B cell (primary cell): ENCODE measurements at regions not wholly inside any gene's neighbourhood (a gene's known extent, or its start where the extent isn't known, plus 50 kb on each side); places are given as distances from the start of the nearest gene placed in this dataset.

Source experiments
- ATAC-seq: fragments of 200-7000 bp; cut with Tn5 transposase; one replicate; pipeline ENCODE4 v1.10.0; 2021; ENCODE audit warnings: low read depth, mild to moderate bottlenecking, moderate number of reproducible peaks, moderate library complexity
- CTCF ChIA-PET: fragments of 350-600 bp; sonication (Branson Sonifier 250); formaldehyde crosslinking; loops from one replicate; lab custom pipeline; 2021; ENCODE audit warnings: antibody characterized with exemption, inconsistent platforms; lab: Charles Lee
- POLR2A ChIA-PET: fragments of 350-600 bp; sonication (Branson Sonifier 250); formaldehyde crosslinking; loops from one replicate; lab custom pipeline; 2021; ENCODE audit warnings: antibody characterized with exemption; lab: Charles Lee
- DNase-seq: peaks from one replicate; pipeline ENCODE4 v3.0.0; 2013
- H2AFZ ChIP-seq: 2 replicates; pipeline ENCODE4 v1.6.1; 2012; ENCODE audit warnings: mild to moderate bottlenecking, low read depth, low read length; ENCODE audit not compliant: insufficient read depth, poor library complexity, severe bottlenecking
- H3K27ac ChIP-seq, 2 donors: 1 replicate in 1 of 2; 2 replicates in 1 of 2; pipeline ENCODE4 v1.5.1; 2012 to 2013; ENCODE audit warnings: low read length in 2 of 2, mild to moderate bottlenecking in 2 of 2, moderate library complexity in 1 of 2
- H3K27me3 ChIP-seq, 4 experiments: fragments of 200-600 bp in 1 of 4; sonication (generic) in 1 of 4; replicated peaks in 1 of 4; 1 replicate in 2 of 4; 2 replicates in 2 of 4; pipeline versions ENCODE4 v1.6.1 to v1.7.0; 2013 to 2016; ENCODE audit warnings: low read length in 3 of 4, mild to moderate bottlenecking in 2 of 4, mixed read lengths in 1 of 4, moderate library complexity in 1 of 4; ENCODE audit not compliant: insufficient read depth in 4 of 4, control insufficient read depth in 3 of 4; ENCODE audit errors: control extremely low read depth in 1 of 4
- H3K36me3 ChIP-seq, 2 experiments: replicated peaks in 1 of 2; 1 replicate in 1 of 2; 2 replicates in 1 of 2; pipeline versions ENCODE4 v1.6.1 to v1.7.1; 2013; ENCODE audit warnings: low read length in 1 of 2; ENCODE audit not compliant: insufficient read depth in 2 of 2, control insufficient read depth in 1 of 2; ENCODE audit errors: control extremely low read depth in 1 of 2, extremely low read depth in 1 of 2
- H3K4me1 ChIP-seq, 2 donors: fragments of 200-600 bp in 1 of 2; sonication (generic) in 1 of 2; 1 replicate in 1 of 2; 2 replicates in 1 of 2; pipeline versions ENCODE4 v1.5.1 to v1.6.1; 2013 to 2017; ENCODE audit warnings: low read length in 2 of 2; ENCODE audit not compliant: control insufficient read depth in 2 of 2, insufficient read depth in 2 of 2
- H3K4me2 ChIP-seq: replicated peaks from 2 replicates; pipeline ENCODE3; 2012; ENCODE audit warnings: mild to moderate bottlenecking, low read depth, low read length; ENCODE audit not compliant: poor library complexity, severe bottlenecking
- H3K4me3 ChIP-seq, 5 experiments: fragments of 200-600 bp in 1 of 5; sonication (generic) in 1 of 5; 1 replicate in 3 of 5; 2 replicates in 2 of 5; pipeline versions ENCODE4 v1.5.1 to v1.7.0; 2011 to 2016; ENCODE audit warnings: low read length in 4 of 5, mild to moderate bottlenecking in 4 of 5, low read depth in 2 of 5, control low read depth in 1 of 5, moderate library complexity in 1 of 5; ENCODE audit not compliant: insufficient read depth in 1 of 5; ENCODE audit errors: control extremely low read depth in 1 of 5, extremely low read depth in 1 of 5
- H3K79me2 ChIP-seq: fragments of 200-600 bp; sonication (generic); one replicate; pipeline ENCODE4 v1.6.0; 2016; ENCODE audit warnings: low read length; ENCODE audit not compliant: control insufficient read depth, insufficient read depth
- H3K9ac ChIP-seq: fragments of 200-600 bp; sonication (generic); 2 replicates; pipeline ENCODE4 v1.6.1; 2017; ENCODE audit warnings: mild to moderate bottlenecking, low read length, moderate library complexity
- H3K9me3 ChIP-seq, 3 donors: one replicate each; pipeline versions ENCODE4 v1.6.1 to v1.7.1; 2013; ENCODE audit warnings: low read length in 2 of 3; ENCODE audit not compliant: control insufficient read depth in 2 of 3, insufficient read depth in 1 of 3; ENCODE audit errors: control extremely low read depth in 1 of 3
- H4K20me1 ChIP-seq: 2 replicates; pipeline ENCODE4 v1.6.0; 2012; ENCODE audit warnings: mild to moderate bottlenecking, low read length; ENCODE audit not compliant: insufficient read depth, control insufficient read depth, poor library complexity, severe bottlenecking
- H3K27ac Mint-ChIP-seq: one replicate; pipeline ENCODE4 v1.8.0; 2021; ENCODE audit warnings: mixed read lengths
- H3K27me3 Mint-ChIP-seq: one replicate; pipeline ENCODE4 v1.8.0; 2021; ENCODE audit warnings: mixed read lengths
- H3K4me1 Mint-ChIP-seq: one replicate; pipeline ENCODE4 v1.8.0; 2021; ENCODE audit warnings: mixed read lengths
- H3K4me3 Mint-ChIP-seq: one replicate; pipeline ENCODE4 v1.8.0; 2021; ENCODE audit warnings: mixed read lengths
- H3K9me3 Mint-ChIP-seq: one replicate; pipeline ENCODE4 v1.8.0; 2022; ENCODE audit warnings: mixed read lengths; ENCODE audit not compliant: insufficient read depth
- CTCF ChIP-seq: fragments of 200-600 bp; IDR thresholded peaks from one replicate; pipeline ENCODE4 v1.8.0; 2022; ENCODE audit warnings: antibody characterized with exemption, mild to moderate bottlenecking
- EZH2 ChIP-seq: IDR thresholded peaks from 2 replicates; pipeline ENCODE4 v1.6.1; 2012; ENCODE audit warnings: borderline replicate concordance, low read depth, mild to moderate bottlenecking, moderate library complexity, low read length; ENCODE audit not compliant: insufficient read depth, poor library complexity, severe bottlenecking
- WGBS: methylation state at CpG from one replicate; pipeline ENCODE4 v1.1.5; 2013; ENCODE audit warnings: missing lambda C conversion rate; ENCODE audit not compliant: insufficient coverage; 5-methylcytosine and 5-hydroxymethylcytosine counted together
- intact Hi-C: fragments of 100-400 bp; cut with micrococcal nuclease; formaldehyde crosslinking; loops from one replicate; pipeline ENCODE4 v1.10.0; 2022

GRCh38 chr4:55721651-55722050 lies 85.6 kb upstream of the NMU start:
- Mint-ChIP-seq H3K4me1 (no peaks in the 10 kb centered on the region), H3K27ac (no peak overlapping the region), H3K4me3 (no peak overlapping the region), H3K9me3 (no peaks in the 10 kb centered on the region), H3K27me3 (no peaks in the 10 kb centered on the region)
- no peak for ATAC-seq
- no peaks in the 10 kb centered on the region for H4K20me1 ChIP-seq
- intact Hi-C loops = no loop called here
- H3K9me3 ChIP-seq = no peaks in the 10 kb centered on the region
- CTCF ChIA-PET = no interaction called here
- no peak for DNase-seq
- H3K4me1 ChIP-seq = no peaks in the 10 kb centered on the region
- H3K4me2 ChIP-seq = no peak overlapping the region
- TF ChIP-seq EZH2 (no peak), CTCF (no peak)
- no peaks in the 10 kb centered on the region for H3K79me2 ChIP-seq
- H3K27ac ChIP-seq = no peak overlapping the region
- H3K9ac ChIP-seq = no peak overlapping the region
- POLR2A ChIA-PET = no interaction called here
- H3K36me3 ChIP-seq = no peaks in the 10 kb centered on the region
- H3K27me3 ChIP-seq = no peaks in the 10 kb centered on the region
- H3K4me3 ChIP-seq = no peak overlapping the region
- H2AFZ ChIP-seq = no peak overlapping the region

GRCh38 chr4:55722132-55722531 lies 86.0 kb upstream of the NMU start:
- ChIA-PET CTCF (interaction anchor here (0.5 kb wide), 1 partner anchor 92 kb away, joined by 4 read pairs; no protein-coding TSS in a partner anchor), POLR2A (no interaction called here)
- intact Hi-C loops = no loop called here
- TF ChIP-seq CTCF (no peak), EZH2 (no peak)
- Histone ChIP-seq H3K27ac (no peak overlapping the region), H3K4me3 (no peak overlapping the region), H3K36me3 (no peaks in the 10 kb centered on the region), H3K4me1 (no peaks in the 10 kb centered on the region), H3K79me2 (no peaks in the 10 kb centered on the region), H4K20me1 (no peaks in the 10 kb centered on the region), H2AFZ (no peak overlapping the region), H3K27me3 (no peaks in the 10 kb centered on the region), H3K9me3 (no peaks in the 10 kb centered on the region), H3K9ac (no peak overlapping the region), H3K4me2 (no peak overlapping the region)
- H3K27ac Mint-ChIP-seq = no peak overlapping the region
- H3K27me3 Mint-ChIP-seq = no peaks in the 10 kb centered on the region
- H3K9me3 Mint-ChIP-seq = no peaks in the 10 kb centered on the region
- 100% methylated on average over 4 of the region's 6 CpGs for whole genome bisulfite sequencing
- no peak overlapping the region for H3K4me3 Mint-ChIP-seq
- DNase-seq (no peak), ATAC-seq (no peak)
- no peaks in the 10 kb centered on the region for H3K4me1 Mint-ChIP-seq
